ENCODE measurements at regions not wholly inside any gene's neighbourhood (a gene's known extent, or its start where the extent isn't known, plus 50 kb on each side); places are given as distances from the start of the nearest gene placed in this dataset.
"Not testable (repeated sequence)": the region's sequence is repeated elsewhere in the genome, so short reads cannot be mapped to it uniquely, and the experiment has no call there.

DNA sequence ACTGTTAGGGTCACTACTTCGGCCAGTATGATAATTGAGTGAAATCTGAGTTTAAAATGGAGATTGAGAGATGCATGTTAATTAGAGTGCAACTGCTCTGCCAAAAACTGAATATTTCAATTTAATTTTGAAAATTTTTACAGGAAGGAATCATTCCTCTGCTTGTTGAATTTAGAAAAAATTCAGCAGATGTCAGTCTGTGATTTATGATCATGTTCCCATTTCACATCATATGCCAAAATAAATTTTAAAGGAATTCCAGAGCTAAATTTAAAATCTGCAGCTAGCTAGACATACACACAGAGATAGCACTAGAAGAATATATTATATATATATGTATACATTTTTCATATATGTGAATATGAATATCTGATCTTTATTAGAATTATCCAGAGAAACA is 797.6 kb upstream of the TMEM132C start:
- DNase-seq (ENCODE audit: low read depth) = no peak

DNA sequence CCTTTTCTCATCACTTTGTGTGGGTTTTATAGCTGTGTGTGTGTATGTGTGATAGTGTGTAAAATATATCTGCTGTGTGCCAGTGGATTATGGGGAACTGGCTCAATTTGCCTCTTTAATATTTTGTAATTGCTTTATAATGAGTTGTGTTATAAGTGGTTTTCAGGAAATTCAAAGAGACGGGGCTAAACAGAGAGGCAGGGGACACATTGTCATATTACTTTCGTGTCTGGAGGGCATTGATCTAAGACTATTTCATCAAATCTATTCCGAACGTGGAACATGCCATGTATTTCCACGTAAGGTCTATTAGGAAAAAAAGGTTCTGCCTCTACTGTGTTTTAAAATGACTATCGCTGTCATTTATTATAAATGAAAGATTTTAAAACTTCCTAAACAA is 793.2 kb upstream of the TMEM132C start:
- DNase-seq (ENCODE audit: low read depth) = no peak

DNA sequence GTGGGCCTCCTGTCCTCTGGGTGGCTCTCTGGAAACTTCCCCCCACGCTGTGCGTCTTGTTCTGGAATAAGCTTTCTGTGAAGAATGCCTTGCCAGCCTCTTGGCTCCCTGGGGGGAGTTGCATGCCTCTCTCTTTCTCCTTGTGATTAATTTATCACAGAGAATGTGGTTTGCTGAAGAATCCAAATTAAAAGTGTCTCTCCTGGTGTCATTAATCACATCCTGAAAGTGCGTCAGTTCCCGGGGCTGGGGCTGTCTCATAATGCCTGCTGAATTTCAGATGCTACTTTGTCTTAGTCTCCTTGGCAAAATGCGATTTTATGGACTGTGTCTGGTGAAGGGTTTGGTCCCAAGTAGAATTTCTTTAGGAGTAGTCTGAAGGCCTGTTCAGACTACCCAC is 787.7 kb upstream of the TMEM132C start:
- no peak for DNase-seq (ENCODE audit: low read depth)

DNA sequence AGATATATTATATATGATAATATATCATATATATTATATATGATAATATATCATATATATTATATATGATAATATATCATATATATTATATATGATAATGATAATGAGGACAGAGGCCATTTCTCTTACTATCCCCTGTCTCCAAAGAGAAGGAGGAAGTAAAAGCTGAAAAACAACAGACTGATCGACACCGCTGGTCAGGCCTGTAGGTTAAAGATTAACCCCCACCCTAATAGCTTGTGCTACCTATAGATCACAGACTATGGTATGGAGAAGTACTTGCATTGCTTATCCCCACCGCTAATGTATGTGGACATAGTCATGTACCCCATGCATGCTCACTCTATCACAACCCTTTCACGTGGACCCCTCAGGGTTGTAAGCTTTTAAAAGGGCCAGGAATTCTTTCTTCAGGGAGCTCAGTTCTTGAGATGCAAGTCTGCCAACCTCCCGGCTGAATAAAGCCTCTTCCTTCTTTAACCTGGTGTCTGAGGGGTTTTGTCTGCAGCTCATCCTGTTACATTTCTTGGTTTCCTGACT is 786.1 kb upstream of the TMEM132C start:
- DNase-seq (ENCODE audit: low read depth) = no peak

DNA sequence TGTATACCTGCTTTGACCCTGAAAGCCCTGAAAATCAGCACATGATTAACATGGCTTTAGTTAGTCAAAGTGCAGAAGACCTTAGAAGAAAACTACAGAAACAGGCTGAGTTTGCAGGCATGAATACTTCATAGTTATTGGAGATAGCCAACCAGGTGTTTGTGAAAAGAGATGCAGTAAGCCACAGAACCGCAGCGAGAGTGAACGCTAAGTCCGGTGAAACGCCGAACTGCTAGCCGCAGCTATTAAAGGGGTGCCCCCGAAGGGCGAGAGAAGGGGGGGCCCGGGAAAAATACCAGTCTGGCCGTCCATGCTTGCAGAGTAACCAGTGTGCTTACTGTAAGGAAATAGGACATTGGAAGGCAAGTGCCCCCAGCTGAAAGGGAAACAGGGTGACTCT is 784.0 kb upstream of the TMEM132C start:
- DNase-seq (ENCODE audit: low read depth) = no peak

DNA sequence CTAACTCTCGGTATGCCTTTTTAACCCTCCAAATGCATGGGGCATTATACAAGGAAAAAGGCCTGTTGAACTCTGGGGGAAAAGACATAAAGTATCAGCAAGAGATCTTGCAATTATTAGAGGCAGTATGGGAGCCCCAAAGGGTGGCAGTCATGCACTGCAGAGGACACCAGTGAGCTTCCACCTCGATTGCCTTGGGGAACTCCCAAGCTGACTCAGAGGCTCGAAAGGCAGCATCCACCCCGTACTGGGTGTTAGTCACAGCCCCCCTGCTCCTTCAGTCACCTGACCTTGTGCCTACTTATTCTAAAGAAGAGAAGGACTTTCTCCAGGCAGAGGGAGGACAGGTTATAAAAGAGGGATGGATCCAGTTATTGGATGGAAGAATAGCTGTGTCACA is 781.4 kb upstream of the TMEM132C start:
- DNase-seq (ENCODE audit: low read depth) = no peak

DNA sequence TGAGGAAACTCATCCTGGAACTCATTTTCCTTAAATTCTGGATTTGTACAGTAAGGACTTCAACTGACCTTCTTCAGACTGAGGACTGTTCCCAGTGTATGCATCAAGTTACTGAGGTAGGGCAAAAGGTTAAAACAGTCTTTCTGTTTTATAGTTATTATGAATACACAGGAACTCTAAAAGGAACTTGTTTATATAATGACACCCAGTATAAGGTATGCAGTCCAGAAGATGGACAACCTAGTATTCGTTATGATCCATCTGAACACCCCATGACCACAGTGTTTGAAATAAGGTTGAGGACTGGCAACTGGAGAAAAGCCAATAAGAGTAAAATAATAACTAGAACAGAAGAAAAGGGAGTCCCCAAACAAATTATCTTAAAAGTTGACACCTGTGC is 779.9 kb upstream of the TMEM132C start:
- DNase-seq (ENCODE audit: low read depth) = no peak

DNA sequence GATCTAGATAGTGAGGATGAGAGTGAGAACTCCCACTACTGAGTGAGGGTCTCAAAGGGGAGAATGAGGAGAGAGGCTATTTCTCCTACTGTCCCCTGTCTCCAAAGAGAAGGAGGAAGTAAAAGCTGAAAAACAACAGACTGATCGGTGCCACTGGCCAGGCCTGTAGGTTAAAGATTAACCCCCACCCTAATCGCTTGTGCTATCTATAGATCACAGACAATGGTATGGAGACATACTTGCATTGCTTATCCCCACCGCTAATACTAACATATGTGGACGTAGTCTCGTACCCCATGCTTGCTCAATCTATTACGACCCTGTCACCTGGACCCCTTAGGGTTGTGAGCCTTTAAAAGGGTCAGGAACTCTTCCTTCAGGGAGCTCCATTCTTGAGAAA is 777.9 kb upstream of the TMEM132C start:
- no peak for DNase-seq (ENCODE audit: low read depth)

DNA sequence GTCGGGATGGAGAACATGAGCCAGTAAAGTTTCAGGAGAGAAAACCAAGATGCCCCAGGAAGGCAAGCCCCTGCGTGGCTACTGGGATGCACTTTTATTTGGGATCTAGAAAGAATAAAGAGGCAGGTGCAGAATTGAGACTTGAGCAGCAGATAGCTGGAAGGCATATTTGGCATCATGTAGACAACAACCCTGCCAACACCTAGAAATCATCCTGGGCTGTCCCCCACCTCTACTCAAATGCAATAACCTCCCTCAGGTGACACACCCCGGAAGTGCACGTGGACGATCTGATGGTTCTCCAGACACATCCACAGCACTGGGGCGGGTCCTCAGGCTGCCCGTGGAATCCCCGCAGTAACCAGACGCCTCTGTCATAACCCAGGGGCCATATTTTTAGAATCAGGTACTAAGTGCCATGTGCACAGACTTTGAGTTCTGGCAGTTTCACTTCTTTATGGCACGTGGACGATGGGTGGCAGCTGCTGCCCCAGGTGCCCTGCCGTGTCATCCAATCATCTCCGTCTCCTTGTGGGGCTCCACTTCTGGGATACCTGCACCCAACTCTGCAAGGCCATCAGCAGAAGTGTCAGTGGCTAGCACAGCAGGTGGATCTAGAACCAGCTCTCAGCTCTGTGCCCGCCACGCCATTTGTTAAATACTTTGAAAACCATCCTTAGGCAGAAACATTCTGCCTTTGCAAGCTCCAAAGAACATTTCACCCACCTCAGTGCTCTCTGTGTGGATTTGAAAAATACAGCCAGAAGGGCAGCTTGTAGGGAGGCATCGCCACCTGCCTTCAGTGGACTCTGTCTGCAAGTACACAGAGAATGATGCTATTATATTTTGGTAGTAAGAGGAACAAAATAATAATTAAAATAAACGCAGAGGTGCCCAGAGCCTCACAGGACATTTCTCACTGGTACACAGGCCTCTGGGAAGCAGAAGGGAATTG is 771.7 kb upstream of the TMEM132C start:
- DNase-seq (ENCODE audit: low read depth) = no peak

DNA sequence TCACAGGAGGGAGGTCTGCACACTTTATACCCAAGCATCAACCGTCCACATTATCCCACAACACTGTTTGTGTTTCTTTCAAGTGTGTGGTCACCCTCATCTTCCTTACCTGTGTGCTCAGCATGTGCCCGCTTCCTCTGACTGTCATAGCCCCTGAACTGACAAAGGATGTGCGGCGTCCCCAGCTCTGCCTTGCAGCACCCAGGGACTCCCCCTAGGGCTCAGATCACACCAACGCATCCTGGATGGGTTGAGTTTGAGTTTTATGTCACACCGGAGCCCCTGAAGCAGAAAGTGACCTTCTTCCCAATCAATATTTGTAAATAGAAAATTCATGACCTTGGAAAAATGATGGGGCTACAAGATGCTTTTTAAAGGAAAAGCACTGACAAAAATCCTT is 770.7 kb upstream of the TMEM132C start:
- DNase-seq (ENCODE audit: low read depth) = no peak

DNA sequence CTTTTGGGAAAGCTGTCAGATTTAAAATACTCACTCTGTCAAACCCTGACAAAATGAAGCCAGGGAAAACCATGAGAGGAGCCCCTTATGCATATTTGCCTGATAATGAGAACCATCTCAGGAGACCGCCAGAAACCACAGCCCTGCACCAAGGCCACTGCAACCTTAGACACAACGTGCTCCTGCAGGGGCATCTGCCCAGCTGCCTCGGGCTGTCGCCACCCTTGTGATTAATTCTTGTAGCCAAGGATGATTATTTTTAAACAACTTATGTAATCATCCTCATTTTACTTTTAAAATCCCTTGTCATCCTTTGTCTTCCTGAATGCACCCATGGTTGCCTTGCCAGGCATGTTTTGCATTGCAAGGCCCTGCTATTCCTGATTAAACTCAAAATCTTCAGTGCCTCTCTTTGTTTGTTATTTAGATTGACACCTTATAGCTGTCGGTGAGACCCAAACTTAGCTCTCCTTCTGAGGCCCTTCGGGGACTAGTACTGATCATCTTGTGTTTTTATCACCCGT is 766.4 kb upstream of the TMEM132C start:
- DNase-seq (ENCODE audit: low read depth) = no peak

DNA sequence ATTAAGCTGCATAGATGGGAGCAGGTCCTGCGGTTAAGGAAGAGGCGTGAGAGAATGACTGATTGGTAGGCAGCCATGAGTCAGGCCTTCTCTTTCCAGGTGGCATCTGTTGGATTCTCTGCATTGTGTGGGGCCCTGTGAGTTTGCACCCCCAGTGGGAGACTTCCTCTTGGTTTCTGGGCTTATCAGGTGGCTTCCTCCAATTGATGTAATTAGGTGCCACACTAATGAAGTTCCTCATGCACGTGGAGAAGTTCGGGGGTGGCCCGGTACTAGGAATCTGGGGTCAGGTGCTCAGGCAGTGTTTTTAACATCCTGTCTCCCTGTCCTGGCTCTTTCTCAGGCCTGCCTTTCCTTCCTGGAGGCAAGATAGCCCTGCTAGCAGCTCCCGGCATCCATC is 765.1 kb upstream of the TMEM132C start:
- DNase-seq (ENCODE audit: low read depth) = no peak

DNA sequence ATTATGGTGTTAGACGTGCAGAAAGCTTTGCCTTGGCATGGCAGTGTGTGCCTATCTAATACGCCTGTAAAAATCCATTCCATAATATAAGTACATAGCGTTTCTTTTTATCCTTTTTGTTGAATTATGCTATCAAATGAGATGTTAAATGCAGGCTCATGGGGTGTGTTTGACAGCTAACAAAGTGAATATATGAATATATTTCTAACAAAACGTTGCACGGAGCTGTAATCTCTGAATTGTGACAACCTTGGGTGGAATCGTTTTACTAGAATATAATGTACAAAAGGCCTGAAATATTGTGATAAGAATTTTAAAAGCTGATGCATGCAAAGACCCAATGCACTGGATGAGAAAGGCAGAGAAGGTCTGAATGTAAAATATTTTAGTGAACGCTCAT is 763.7 kb upstream of the TMEM132C start:
- no peak for DNase-seq (ENCODE audit: low read depth)

DNA sequence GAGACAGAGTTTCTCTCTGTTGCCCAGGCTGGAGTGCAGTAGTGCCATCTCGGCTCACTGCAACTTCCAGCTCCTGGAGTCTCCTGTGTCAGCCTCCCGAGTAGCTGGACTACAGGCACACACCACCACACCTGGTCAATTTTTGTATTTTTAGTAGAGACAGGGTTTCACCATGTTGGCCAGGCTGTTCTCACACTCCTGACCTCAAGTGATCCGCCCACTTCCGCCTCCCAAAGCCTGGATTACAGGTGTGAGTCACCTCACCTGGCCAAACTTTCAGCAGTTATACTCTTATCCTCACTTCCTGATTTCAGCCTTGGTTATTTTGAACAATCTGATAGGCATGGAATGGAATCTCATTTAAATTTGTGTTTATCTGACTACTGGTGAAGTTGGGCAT is 763.0 kb upstream of the TMEM132C start:
- DNase-seq (ENCODE audit: low read depth) = not testable (repeated sequence)

DNA sequence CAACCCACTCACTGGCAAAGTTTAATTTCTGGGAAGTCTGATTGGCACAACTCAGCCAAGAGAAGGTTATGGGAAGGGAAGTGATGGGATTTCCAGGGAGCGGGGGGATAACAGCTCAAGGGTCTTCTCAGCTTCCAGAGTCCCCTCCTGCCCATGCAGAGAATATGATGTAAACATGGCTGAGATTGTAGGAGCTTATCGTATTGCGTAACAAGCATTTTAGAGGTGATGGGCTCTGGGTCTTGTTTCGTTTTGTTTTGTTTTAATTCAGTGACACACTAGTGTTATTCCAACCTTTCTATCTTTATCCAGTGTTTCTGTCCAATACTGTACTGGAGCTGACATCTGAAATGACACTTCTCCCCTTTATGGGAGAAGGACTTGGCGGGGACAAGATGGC is 762.1 kb upstream of the TMEM132C start:
- no peak for DNase-seq (ENCODE audit: low read depth)

DNA sequence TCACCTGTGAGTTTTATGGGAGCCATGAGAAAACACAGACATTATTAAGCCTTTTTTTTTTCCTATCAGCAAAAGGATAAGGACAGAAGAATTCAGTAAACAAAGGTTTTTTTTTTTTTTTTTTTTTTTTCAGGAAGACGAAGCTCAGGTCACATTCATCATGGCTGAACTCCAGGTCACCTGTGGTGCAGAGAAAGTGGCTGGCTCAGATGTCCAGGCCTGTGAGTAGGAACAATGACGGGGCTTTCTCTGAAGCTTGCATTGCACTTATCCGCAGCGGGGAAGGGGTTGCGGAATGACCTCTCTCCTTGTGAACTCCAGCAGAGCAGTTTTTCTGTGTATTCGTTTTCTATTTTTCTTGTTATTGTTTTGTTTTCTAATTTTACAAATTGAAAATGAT is 759.6 kb upstream of the TMEM132C start:
- no peak for DNase-seq (ENCODE audit: low read depth)

DNA sequence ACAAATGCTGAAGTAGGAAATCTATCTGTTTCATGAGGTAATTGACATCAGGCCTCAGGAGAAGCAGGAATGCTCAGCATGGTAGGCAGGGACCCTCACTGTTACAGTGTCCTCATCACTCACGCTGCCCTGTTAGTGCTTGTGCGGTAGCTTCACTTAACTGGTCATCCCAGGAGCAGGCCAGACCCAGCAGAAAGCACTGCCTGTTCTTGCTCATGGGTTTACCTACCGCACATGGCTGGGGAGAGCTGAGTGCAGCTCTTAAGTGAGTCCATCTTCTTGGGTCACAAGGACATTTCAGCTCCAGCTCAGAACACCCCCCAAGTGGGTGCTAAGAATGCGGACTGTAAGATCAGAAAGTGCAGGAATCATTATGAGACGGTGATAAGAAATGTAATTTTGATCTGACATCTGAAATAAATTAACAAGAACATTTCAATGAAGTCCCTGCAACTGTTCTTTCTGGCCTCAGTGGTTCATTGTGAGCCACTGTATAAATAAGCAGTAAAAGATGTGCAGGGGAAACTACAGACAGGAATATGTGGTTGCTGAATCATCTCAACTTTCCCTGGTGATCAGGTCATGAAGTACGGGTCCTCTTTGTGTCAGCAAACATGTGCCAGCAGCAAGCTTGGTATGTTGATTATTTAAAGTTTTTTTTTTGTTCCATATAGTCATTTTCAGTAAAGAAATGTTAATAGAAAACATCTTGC is 757.7 kb upstream of the TMEM132C start:
- no peak for DNase-seq (ENCODE audit: low read depth)

DNA sequence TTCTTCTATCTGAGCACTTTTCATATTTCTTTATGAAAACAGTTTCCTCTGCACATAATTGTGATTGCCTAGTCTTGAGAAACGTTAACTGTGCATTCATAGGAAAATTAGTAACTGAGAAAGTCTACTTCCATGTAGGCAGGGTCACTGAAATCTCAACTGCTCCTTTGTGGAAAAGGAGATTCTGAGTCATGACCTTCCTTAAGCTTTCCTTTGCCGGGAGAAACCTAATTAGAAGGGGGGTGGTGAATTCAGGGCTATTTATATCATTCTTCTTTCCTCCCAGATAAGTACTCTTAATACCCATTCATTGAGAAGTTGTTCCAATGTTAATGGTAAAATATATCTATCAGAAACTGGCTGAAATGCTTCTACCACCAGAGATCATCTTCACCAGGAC is 751.0 kb upstream of the TMEM132C start:
- no peak for DNase-seq (ENCODE audit: low read depth)

DNA sequence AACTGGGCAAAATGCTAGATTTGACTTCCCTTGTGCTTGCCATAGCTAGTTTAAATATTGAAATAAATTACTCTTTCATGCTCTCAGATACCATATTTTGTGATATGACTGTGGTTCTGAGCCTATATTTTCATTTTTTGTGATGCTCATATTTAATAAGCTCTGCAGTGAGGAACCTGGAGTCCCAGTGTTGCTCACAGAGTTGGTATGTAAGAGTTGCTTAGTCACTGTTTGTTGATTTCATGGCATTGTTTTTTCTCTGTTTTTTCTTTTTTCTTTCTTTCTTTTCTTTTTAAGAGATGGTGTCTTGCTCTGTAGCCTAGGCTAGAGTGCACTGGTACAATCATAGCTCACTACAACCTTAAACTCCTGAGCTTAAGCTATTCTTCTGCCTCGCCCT is 750.5 kb upstream of the TMEM132C start:
- DNase-seq (ENCODE audit: low read depth) = no peak

DNA sequence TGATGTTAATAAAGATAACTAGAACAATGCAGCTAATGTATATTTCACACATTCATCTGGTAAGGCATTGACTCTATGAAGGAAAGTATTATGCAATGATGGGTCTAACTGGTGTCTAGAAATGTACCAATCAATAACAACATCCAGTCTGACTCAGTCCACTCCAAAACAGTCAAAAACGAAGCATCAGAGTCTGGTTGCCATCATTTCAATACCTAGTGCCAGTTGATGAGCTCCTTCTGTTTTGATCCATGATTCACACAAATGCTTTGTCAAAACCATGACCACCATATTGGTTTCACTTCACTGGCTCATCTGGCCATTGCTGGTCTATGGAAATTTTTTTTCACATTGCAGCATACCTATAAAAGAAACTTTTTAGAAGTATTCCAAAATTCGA is 747.2 kb upstream of the TMEM132C start:
- DNase-seq (ENCODE audit: low read depth) = no peak

DNA sequence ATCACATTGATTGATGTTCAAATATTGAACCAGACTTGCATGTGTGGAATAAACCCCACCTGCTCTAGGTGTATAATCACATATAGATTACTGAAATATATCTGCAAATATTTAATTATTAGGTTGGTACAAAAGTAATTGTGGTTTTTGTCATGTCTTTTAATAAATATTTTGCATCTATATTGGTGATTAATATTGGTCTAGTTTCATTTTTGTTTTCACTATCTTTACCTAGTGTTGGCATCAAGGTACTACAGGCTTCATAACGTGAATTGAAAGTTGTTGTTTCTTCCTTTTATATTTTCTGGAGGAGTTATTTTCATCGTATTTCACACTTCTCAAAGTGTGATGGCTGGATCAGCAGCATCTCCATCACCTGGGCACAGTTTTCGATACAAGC is 740.0 kb upstream of the TMEM132C start:
- no peak for DNase-seq (ENCODE audit: low read depth)

DNA sequence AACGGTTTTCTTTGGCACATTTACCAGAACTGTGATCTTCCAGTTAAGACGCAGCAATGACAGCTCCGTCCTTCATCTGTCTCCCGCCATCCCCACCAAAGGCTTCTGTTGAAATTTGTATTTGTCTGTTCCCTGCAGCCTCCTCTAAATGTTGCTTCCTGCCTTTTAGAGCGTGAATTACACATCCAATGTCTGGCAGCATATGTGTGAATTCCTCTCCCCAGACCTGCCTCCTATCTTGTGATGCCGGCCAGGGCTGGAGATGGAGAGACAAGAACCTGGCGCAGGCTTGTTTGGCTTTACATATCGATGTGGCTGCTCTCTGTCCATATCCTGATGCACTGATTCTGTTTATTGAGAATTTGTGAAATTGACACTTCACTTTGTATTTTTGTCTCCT is 738.4 kb upstream of the TMEM132C start:
- no peak for DNase-seq (ENCODE audit: low read depth)

DNA sequence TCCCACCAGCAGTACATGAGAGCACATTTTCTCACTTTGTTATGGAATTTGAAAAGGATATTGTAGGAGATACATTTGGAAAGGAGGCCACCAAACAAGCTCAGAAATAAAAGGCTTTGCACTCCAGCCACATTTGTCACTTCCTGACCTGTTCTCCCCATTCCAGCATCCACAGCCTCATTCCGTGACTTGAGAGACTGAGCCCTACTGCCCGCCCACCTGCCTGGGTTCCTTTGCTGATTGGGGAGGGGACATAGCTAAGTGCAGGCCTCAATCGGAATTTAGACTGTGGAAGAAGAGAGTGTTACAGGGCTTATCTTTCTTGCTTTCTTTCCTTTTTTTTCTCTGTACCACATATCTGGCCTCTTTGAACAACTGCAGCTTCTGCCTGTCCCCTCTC is 735.4 kb upstream of the TMEM132C start:
- no peak for DNase-seq (ENCODE audit: low read depth)
